HCT116 (cell line): ENCODE measurements at regions not wholly inside any gene's neighbourhood (a gene's known extent, or its start where the extent isn't known, plus 50 kb on each side); places are given as distances from the start of the nearest gene placed in this dataset.

Experiments used
- ATAC-seq: fragments of 200-7000 bp; cut with Tn5 transposase; 2 replicates; pipeline ENCODE4 v1.9.1; 2020; ENCODE audit warnings: mild to moderate bottlenecking, moderate library complexity
- BruUV-seq: library from RNA; stranded (reverse); fragments of 400-500 nt; replicated peaks from 2 replicates; lab custom pipeline; 2021; lab: Mats Ljungman, UMichigan
- CTCF ChIA-PET: fragments of 300-600 bp; sonication (Branson Sonifier 250); formaldehyde crosslinking; loops from one replicate; lab custom pipeline; 2021; ENCODE audit warnings: antibody characterized with exemption; lab: Charles Lee
- POLR2A ChIA-PET: fragments of 300-600, 350-600 bp; sonication (Branson Sonifier 250); formaldehyde crosslinking; loops from one replicate; lab custom pipeline; 2021; ENCODE audit warnings: antibody characterized with exemption; lab: Charles Lee
- RAD21 ChIA-PET, 2 experiments: fragments of 300-600 bp; sonication (Branson Sonifier 250); formaldehyde crosslinking; loops; one replicate each; lab custom pipeline; 2023; ENCODE audit warnings: low total read pairs in 2 of 2; ENCODE audit not compliant: uncharacterized antibody in 2 of 2, unreplicated experiment in 2 of 2, low non-redundant PET in 1 of 2; lab: Charles Lee
- DNase-seq: peaks from one replicate; pipeline ENCODE4 v3.0.0-alpha.2; 2010; ENCODE audit warnings: low read depth, low spot score
- H2AFZ ChIP-seq: fragments of 200-600 bp; shearing (Covaris generic), sonication (generic); 2 replicates; pipeline ENCODE4 v1.6.1; 2017; ENCODE audit warnings: low read depth, mixed run types, mixed read lengths, antibody characterized with exemption, low read length; ENCODE audit not compliant: poor library complexity, severe bottlenecking
- H3K27ac ChIP-seq: 2 replicates; pipeline ENCODE4 v1.5.1; 2012; ENCODE audit warnings: low read depth, low read length
- H3K27me3 ChIP-seq: fragments of 200-600 bp; sonication (generic); 2 replicates; pipeline ENCODE4 v1.6.1; 2016; ENCODE audit warnings: mixed run types, low read length, mixed read lengths; ENCODE audit not compliant: insufficient read depth
- H3K36me3 ChIP-seq, 2 experiments: fragments of 200-500 bp in 1 of 2; fragments of 200-600 bp in 1 of 2; sonication (Bioruptor generic) in 1 of 2; sonication (generic) in 1 of 2; 2 replicates each; pipeline versions ENCODE4 v1.5.1 to v1.6.1; 2014 to 2016; ENCODE audit warnings: low read length in 2 of 2, inconsistent platforms in 1 of 2, mixed read lengths in 1 of 2, mixed run types in 1 of 2; ENCODE audit not compliant: insufficient read depth in 2 of 2, control insufficient read depth in 1 of 2
- H3K4me1 ChIP-seq, 2 experiments: fragments of 200-600 bp in 1 of 2; sonication (generic) in 1 of 2; 2 replicates each; pipeline versions ENCODE4 v1.5.1 to v1.6.1; 2012 to 2017; ENCODE audit warnings: low read length in 2 of 2, inconsistent platforms in 1 of 2, mild to moderate bottlenecking in 1 of 2, mixed read lengths in 1 of 2, mixed run types in 1 of 2, moderate library complexity in 1 of 2; ENCODE audit not compliant: insufficient read depth in 2 of 2, control insufficient read depth in 1 of 2
- H3K4me2 ChIP-seq: fragments of 200-600 bp; sonication (generic); 2 replicates; pipeline ENCODE4 v1.6.1; 2017; ENCODE audit warnings: mixed run types, low read length, mixed read lengths
- H3K4me3 ChIP-seq, 2 experiments: fragments of 200-600 bp in 1 of 2; sonication (generic) in 1 of 2; replicated peaks in 1 of 2; 2 replicates each; pipeline ENCODE4 v1.5.1; 2011 to 2016; ENCODE audit warnings: low read length in 2 of 2, control low read depth in 1 of 2, low read depth in 1 of 2, mild to moderate bottlenecking in 1 of 2, mixed read lengths in 1 of 2, mixed run types in 1 of 2
- H3K79me2 ChIP-seq: fragments of 200-600 bp; sonication (generic); 2 replicates; pipeline ENCODE4 v1.6.1; 2017; ENCODE audit warnings: mild to moderate bottlenecking, mixed run types, low read length, moderate library complexity, mixed read lengths; ENCODE audit not compliant: insufficient read depth
- H3K9ac ChIP-seq: fragments of 200-600 bp; sonication (generic); 2 replicates; pipeline ENCODE4 v1.6.1; 2016; ENCODE audit warnings: low read length, mixed read lengths
- H3K9me2 ChIP-seq: fragments of 200-600 bp; sonication (generic), shearing (Covaris generic); 2 replicates; pipeline ENCODE4 v1.6.1; 2017; ENCODE audit warnings: mixed run types, mild to moderate bottlenecking, moderate library complexity; ENCODE audit not compliant: insufficient read depth
- H3K9me3 ChIP-seq, 2 experiments: fragments of 200-500 bp in 1 of 2; fragments of 200-600 bp in 1 of 2; sonication (Bioruptor generic) in 1 of 2; sonication (generic) in 1 of 2; 2 replicates each; pipeline ENCODE4 v1.6.1; 2014 to 2017; ENCODE audit warnings: low read length in 2 of 2, mixed read lengths in 2 of 2, inconsistent platforms in 1 of 2, low read depth in 1 of 2, mild to moderate bottlenecking in 1 of 2, mixed run types in 1 of 2, moderate library complexity in 1 of 2; ENCODE audit not compliant: control insufficient read depth in 1 of 2, insufficient read depth in 1 of 2
- H4K20me1 ChIP-seq: fragments of 200-600 bp; sonication (generic), shearing (Covaris generic); 2 replicates; pipeline ENCODE4 v1.6.1; 2017; ENCODE audit warnings: mixed run types, mild to moderate bottlenecking, moderate library complexity; ENCODE audit not compliant: insufficient read depth
- ATF3 ChIP-seq: IDR thresholded peaks from 2 replicates; pipeline ENCODE4 v1.6.1; 2012
- CBX3 ChIP-seq: IDR thresholded peaks from 2 replicates; pipeline ENCODE4 v1.6.1; 2012; ENCODE audit warnings: low read depth
- CTCF ChIP-seq, 3 experiments: fragments of 200-600 bp in 1 of 3; sonication (generic) in 1 of 3; IDR thresholded peaks in 2 of 3; conservative IDR thresholded peaks in 1 of 3; 2 replicates each; pipeline ENCODE4 v1.5.1; 2012 to 2017; ENCODE audit warnings: low read depth in 2 of 3, low read length in 2 of 3, antibody characterized with exemption in 1 of 3, borderline replicate concordance in 1 of 3, control low read depth in 1 of 3, mild to moderate bottlenecking in 1 of 3, mixed read lengths in 1 of 3, mixed run types in 1 of 3, moderate library complexity in 1 of 3; ENCODE audit not compliant: insufficient read depth in 1 of 3
- EZH2 ChIP-seq: fragments of 200-600 bp; sonication (generic); IDR thresholded peaks from 2 replicates; pipeline ENCODE4 v1.6.1; 2017; ENCODE audit warnings: antibody characterized with exemption, mixed run types
- EZH2phosphoT487 ChIP-seq: fragments of 200-600 bp; IDR thresholded peaks from 2 replicates; pipeline ENCODE4 v1.6.1; 2018; ENCODE audit warnings: antibody characterized with exemption, borderline replicate concordance
- FOSL1 ChIP-seq: IDR thresholded peaks from 2 replicates; pipeline ENCODE4 v1.6.1; 2012; ENCODE audit warnings: low read depth
- MAX ChIP-seq: IDR thresholded peaks from 2 replicates; pipeline ENCODE4 v1.6.1; 2012
- POLR2A ChIP-seq: IDR thresholded peaks from 2 replicates; pipeline ENCODE4 v1.7.0; 2011; ENCODE audit warnings: borderline replicate concordance; ENCODE audit not compliant: insufficient read depth, insufficient read length; ENCODE audit errors: extremely low read depth
- POLR2AphosphoS5 ChIP-seq: IDR thresholded peaks from 2 replicates; pipeline ENCODE4 v1.6.1; 2011; ENCODE audit warnings: mild to moderate bottlenecking, low read depth, low read length, moderate library complexity
- REST ChIP-seq: IDR thresholded peaks from 2 replicates; pipeline ENCODE4 v1.6.1; 2012; ENCODE audit warnings: low read depth
- SIN3A ChIP-seq: IDR thresholded peaks from 2 replicates; pipeline ENCODE4 v1.6.1; 2012; ENCODE audit warnings: low read depth
- SP1 ChIP-seq: IDR thresholded peaks from 2 replicates; pipeline ENCODE4 v1.6.1; 2012; ENCODE audit warnings: low read depth
- SRF ChIP-seq: IDR thresholded peaks from 2 replicates; pipeline ENCODE4 v1.6.1; 2012; ENCODE audit warnings: low read depth
- TCF7L2 ChIP-seq: IDR thresholded peaks from 2 replicates; pipeline ENCODE4 v1.7.0; 2011; ENCODE audit warnings: borderline replicate concordance, inconsistent platforms; ENCODE audit not compliant: insufficient read depth, insufficient read length; ENCODE audit errors: extremely low read depth
- ZFX ChIP-seq: fragments of 450-650 bp; IDR thresholded peaks from 2 replicates; pipeline ENCODE4 v1.6.1; 2017
- ZNF274 ChIP-seq: fragments of 200-500 bp; sonication (Bioruptor generic); IDR thresholded peaks from 2 replicates; pipeline ENCODE4 v1.6.1; 2014; ENCODE audit warnings: mild to moderate bottlenecking, low read depth, low read length, inconsistent platforms
- intact Hi-C: fragments of 100-400 bp; cut with micrococcal nuclease; formaldehyde crosslinking; loops from 2 replicates; pipeline ENCODE4 v1.10.0; 2022

- no peaks in the 10 kb centered on the region for H3K27me3 ChIP-seq
Measured at GRCh38 chrX:4800756-4801155, 1087.3 kb upstream of the PRKX start.

GRCh38 chrX:4787971-4788370, 1074.5 kb upstream of the PRKX start:
- POLR2A ChIA-PET = no interaction called here
- DNase-seq (no peak), ATAC-seq (no peak)
- H3K9ac ChIP-seq = no peak overlapping the region
- H3K27ac ChIP-seq = no peak overlapping the region
- H3K4me3 ChIP-seq = no peak overlapping the region
- intact Hi-C loops = no loop called here
- no peaks in the 10 kb centered on the region for H4K20me1 ChIP-seq
- no peak overlapping the region for H2AFZ ChIP-seq
- no peaks in the 10 kb centered on the region for H3K4me1 ChIP-seq
- no peak overlapping the region for H3K4me2 ChIP-seq
- CTCF ChIA-PET = no interaction called here
- no peaks in the 10 kb centered on the region for H3K9me2 ChIP-seq
- TF ChIP-seq FOSL1 = no peak
- no peak for TF ChIP-seq CBX3
- TF ChIP-seq POLR2A = no peak
- no peak for TF ChIP-seq SIN3A
- no peak for TF ChIP-seq EZH2
- TF ChIP-seq REST = no peak
- TF ChIP-seq TCF7L2 = no peak
- TF ChIP-seq SRF = no peak
- TF ChIP-seq EZH2phosphoT487 = no peak
- TF ChIP-seq ATF3 = no peak
- no peak for TF ChIP-seq ZFX
- TF ChIP-seq SP1 = no peak
- no peak for TF ChIP-seq ZNF274
- no peak for TF ChIP-seq CTCF (IDR thresholded peaks at IDR 0.05 in 2 of 3, conservative IDR thresholded peaks at IDR 0.05 in 1 of 3; ENCODE audit: borderline replicate concordance in 1 of 3, insufficient read depth in 1 of 3, low read depth in 2 of 3, low read length in 2 of 3)
- no peak for TF ChIP-seq MAX
- no peak for TF ChIP-seq POLR2AphosphoS5
- H3K36me3 ChIP-seq = no peaks in the 10 kb centered on the region
- BruUV-seq = no TSS peak
- H3K9me3 ChIP-seq = no peaks in the 10 kb centered on the region
- H3K27me3 ChIP-seq = no peaks in the 10 kb centered on the region
- no peaks in the 10 kb centered on the region for H3K79me2 ChIP-seq
- RAD21 ChIA-PET = no interaction called here

More at GRCh38 chrX:4800756-4801155, 1087.3 kb upstream of the PRKX start:
- H3K9me3 ChIP-seq = no peaks in the 10 kb centered on the region
- POLR2A ChIA-PET = no interaction called here
- TF ChIP-seq SIN3A (no peak), SP1 (no peak), ZFX (no peak), EZH2 (no peak), TCF7L2 (no peak)
- TF ChIP-seq, all 23 proteins: peak for 0
- Histone ChIP-seq H3K4me1 (no peaks in the 10 kb centered on the region), H3K27ac (no peak overlapping the region), H3K4me3 (no peak overlapping the region), H3K9me2 (no peaks in the 10 kb centered on the region), H3K9ac (no peak overlapping the region), H3K4me2 (no peak overlapping the region), H4K20me1 (no peaks in the 10 kb centered on the region), H2AFZ (no peak overlapping the region), H3K79me2 (no peaks in the 10 kb centered on the region), H3K36me3 (no peaks in the 10 kb centered on the region)
- ChIA-PET CTCF (no interaction called here), RAD21 (no interaction called here)
- DNase-seq (no peak), ATAC-seq (no peak)
- intact Hi-C loops = no loop called here
- no TSS peak for BruUV-seq
